ENCODE measurements at regions not wholly inside any gene's neighbourhood (a gene's known extent, or its start where the extent isn't known, plus 50 kb on each side); places are given as distances from the start of the nearest gene placed in this dataset.

GRCh38 chr5:57862471-57862911, 379.9 kb upstream of the ACTBL2 start:
- no peak for DNase-seq

DNA sequence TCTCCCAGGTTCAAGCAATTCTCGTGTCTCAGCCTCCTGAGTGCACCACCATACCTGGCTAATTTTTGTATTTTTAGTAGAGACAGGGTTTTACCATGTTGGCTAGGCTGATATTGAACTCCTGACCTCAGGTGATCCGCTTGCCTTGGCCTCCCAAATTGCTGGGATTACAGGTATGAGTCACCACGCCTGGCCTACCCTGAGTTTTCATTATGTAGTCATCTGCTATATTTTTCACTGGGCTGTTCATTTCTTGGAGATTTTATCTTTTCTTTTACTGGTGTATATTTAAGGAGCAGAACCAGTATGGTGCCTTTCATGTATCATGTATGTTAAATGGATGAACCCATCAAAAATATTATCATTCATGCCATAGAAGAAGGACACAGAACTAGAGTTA, 377.0 kb upstream of the ACTBL2 start:
- no peak for DNase-seq

DNA sequence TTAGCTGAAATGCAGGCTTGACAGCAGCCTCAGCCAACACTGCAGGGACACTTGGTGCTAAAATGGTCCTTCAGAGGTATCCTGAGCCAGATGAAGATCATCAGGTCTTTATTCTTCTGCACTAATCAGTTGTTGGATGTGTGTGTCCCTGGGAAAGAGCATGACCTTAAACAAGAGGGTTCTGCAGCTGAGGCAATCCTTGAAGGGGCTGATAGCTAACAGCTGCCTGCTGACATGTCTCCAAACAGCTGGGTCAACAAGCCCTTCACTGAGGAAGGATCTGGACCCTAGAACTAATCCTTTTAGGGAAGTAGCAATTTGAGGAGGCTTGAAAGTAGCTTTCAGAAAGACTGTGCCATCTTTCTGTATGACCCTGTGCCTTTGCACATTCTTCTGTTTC, 376.3 kb upstream of the ACTBL2 start:
- DNase-seq: no peak

GRCh38 chr5:57857696-57858095, 375.1 kb upstream of the ACTBL2 start:
- DNase-seq: no peak

GRCh38 chr5:57855831-57856230, 373.2 kb upstream of the ACTBL2 start:
- DNase-seq: no peak

- DNase-seq: no peak
Observed at GRCh38 chr5:57853929-57854697, 371.5 kb upstream of the ACTBL2 start.

- DNase-seq: no peak
Observed at GRCh38 chr5:57850109-57850508, 367.5 kb upstream of the ACTBL2 start.

GRCh38 chr5:57845025-57845424, 362.4 kb upstream of the ACTBL2 start:
- DNase-seq: no peak

DNA sequence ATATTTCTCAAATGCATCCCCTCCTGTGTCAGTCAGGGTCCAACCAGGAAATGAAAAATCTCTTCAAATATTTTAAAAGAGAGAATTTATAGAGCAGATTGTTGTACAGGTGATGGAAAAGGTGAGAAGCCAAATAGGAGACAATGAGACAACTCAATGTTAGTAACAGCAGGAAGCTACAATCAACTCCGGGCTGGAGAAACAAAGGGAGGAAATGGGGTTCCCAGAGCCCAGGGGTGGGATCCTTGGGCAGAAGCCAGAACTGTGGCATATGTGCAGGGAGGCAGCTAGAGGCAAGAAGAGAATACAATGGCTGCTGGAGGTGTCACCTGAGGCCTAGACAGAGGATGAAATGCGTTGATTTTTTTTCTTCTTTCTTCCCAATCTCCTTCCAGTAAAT, 361.8 kb upstream of the ACTBL2 start:
- no peak for DNase-seq

- no peak for DNase-seq
Observed at GRCh38 chr5:57843059-57843367, 360.4 kb upstream of the ACTBL2 start.

GRCh38 chr5:57842364-57843058, 359.9 kb upstream of the ACTBL2 start:
- no peak for DNase-seq

GRCh38 chr5:57841676-57842363, 359.2 kb upstream of the ACTBL2 start:
- no peak for DNase-seq

DNA sequence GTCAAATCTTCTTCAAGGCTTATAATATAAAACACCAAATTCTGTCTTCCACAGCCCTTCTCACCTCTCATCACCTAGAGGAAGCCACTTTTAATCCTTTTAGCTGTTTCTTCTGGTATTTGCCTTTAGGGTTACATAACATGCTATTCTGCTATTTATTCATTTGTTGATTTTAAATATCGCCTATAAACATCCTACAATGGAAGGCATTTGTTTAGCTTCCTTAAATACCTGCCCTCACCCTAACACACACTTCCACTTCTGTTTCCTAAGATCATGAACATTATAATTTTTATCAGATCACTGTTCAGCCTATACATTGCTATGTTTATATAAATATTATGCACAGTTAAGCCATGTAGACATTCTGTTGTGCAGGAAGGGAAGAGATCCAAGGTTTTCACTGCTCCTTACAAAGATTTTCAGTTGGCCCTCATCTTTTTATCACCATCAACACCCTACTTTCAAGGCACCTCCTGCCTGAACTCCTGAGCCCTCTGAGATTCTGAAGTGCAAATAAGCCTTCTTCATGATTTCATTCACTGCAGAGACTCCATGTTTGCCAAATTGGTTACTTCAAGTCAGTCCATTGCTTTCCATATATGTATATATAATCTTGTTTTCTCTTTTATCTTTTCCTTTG, 356.9 kb upstream of the ACTBL2 start:
- no peak for DNase-seq

DNA sequence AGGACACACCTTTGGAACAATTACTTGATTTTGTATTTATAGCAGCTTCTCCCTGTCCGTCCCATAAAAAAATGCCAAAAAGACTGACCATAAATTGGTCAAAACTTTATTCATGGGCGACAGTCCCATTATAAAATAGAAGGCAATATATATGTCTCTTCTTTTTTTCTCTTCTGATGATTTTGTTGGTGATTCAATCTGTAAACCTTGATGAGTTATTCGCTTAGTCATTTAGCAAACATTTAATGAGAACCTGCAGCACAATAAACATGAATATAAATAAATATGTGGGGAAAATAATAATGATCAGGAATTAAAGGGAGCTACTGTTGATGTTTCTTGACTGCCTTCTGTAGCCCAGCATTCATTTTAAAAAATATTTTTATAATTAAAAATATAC, 356.4 kb upstream of the ACTBL2 start:
- no peak for DNase-seq

DNA sequence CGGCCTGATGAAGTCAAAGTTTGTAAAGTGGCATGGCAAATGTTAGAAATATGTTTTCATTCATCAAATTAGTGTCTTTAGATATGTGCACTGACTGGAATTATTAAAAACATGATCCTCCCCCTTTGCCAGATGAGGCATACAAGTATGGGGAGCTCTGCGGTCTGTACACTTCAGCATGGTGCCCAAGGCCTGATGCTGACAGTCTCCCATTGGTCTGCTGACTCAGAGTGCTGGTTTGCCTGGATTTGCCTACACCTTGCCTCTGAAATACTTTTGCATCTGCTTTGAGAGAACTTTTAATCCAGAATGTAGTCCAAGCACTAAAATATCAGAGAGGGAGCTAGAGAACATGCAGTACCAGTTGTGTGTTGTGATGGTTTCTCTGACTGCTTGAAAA, 354.3 kb upstream of the ACTBL2 start:
- DNase-seq: no peak

DNA sequence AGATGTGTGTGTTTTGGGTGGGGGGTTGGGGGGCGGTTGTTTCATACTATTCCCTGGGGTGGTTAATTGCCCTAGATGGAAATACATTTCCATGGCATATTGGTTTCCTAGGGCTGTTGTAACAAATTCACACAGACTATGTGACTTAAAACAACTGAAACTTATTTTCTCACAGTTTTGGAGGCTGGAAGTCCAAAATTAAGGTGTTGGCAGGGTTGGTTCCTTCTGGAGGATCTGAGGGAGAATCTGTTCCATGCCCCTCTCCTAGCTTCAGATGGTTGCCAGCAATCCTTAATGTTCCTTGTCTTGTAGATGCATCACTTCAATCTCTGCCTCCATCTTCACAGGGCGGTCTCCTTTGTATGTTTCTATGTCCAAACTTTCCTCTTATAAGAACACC, 353.7 kb upstream of the ACTBL2 start:
- no peak for DNase-seq

GRCh38 chr5:57834829-57835608, 352.4 kb upstream of the ACTBL2 start:
- no peak for DNase-seq

- no peak for DNase-seq
Observed at GRCh38 chr5:57833489-57833888, 350.9 kb upstream of the ACTBL2 start.

DNA sequence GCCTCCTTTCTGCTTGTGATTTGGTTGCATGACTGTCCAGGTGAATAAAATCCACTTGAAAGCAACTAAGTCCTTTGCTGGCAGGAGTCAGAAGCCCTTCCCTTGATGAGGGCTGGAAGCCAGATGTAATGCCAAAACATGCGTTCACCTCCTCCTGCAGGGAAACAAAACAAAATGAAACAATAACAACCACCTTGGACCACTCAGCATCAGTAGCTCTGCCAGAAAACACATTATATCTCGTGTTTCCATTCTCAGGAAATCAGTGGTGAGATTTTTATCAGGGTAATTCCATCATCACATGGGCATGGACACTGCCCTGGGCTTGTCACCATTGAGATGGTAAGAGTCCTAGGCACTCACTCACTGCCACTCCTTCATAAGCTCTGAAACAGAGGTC, 350.3 kb upstream of the ACTBL2 start:
- no peak for DNase-seq

- DNase-seq: no peak
Observed at GRCh38 chr5:57831932-57832331, 349.3 kb upstream of the ACTBL2 start.

DNA sequence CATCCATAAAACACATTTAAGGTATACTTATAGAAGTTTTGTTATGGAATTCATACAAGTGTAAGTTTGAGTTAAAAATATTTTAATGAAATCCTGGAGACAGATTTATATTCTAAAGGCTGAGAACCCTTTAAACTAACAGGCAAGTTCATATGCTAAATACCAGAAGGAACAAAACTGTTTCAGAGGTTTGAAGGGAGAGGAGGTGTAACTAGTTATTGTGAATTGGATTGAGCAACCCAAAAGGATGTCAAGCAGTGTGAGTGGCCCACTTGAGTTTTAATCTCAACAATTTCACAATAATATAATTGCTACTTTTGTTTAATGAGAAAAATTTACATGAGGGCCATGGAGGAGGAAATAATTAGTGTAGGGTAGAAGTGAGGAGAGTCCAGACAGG, 348.5 kb upstream of the ACTBL2 start:
- DNase-seq: no peak

DNA sequence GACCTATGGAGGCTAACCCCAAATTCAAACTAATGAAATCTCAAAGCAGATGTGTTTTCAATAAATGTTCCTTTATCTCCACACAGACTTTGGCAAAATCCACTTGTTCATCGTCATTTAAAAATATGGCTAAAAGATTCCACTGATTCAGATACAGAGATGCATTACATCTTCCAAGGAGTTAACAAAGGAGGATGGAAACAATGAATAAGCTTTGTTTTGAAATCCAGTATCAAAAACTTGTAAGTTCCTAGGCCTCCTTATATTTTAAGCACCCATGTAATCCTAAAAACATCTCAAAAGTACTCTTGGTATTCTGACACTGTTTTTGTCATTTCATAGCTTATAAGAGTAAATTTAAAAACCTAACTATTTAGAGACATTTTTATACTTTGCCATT, 345.6 kb upstream of the ACTBL2 start:
- no peak for DNase-seq
